HG03135 (cell line): ENCODE measurements at regions not wholly inside any gene's neighbourhood (a gene's known extent, or its start where the extent isn't known, plus 50 kb on each side); places are given as distances from the start of the nearest gene placed in this dataset.
"Not testable (repeated sequence)": the region's sequence is repeated elsewhere in the genome, so short reads cannot be mapped to it uniquely, and the experiment has no call there.

Experiments
- ATAC-seq: cut with Tn5 transposase; IDR thresholded peaks from one replicate; pipeline ENCODE4 v1.9.1; 2021; ENCODE audit warnings: mild to moderate bottlenecking, moderate library complexity; ENCODE audit not compliant: unreplicated experiment

GRCh38 chr7:68980011-68980410 lies 618.3 kb upstream of the AUTS2 start:
- ATAC-seq, result no peak

DNA sequence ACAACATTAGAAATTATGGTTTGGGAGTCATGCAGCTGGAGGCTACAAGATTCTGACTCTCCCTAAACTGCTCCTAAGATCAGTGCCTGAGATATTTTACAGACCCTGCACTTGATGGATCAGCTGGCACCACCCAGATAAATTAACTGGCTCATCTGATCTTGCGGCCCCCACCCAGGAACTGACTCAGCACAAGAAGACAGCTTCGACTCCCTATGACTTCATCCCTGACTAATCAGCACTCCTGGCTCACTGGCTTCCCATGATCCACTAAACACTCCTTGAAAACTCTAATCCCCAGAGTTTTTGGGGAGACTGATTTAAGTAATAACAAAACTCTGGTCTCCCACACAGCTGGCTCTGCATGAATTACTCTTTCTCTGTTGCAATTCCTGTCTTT lies 617.8 kb upstream of the AUTS2 start:
- ATAC-seq, result not testable (repeated sequence)

DNA sequence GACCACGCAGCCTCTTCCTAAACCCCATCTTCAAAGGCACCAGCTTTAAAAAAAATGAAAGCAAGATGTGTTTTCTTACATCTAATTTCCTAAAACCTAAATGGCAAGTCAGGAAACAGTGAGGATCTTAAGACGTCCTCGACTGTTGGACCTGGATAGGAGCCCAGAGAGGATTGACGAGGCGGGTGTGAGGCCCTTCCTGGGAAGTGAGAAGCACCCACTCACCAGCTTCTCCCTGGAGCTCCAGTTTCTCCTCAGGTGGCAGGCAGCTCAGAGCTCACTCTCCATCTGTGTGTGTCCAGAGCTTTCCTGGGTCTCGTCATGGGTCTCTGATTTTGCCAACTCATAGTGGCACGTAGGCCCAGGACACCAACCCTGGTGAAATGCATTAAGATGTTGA lies 614.0 kb upstream of the AUTS2 start:
- no peak for ATAC-seq

- ATAC-seq, result no peak
These were observed 603.4 kb upstream of the AUTS2 start for GRCh38 chr7:68994841-68995240.

GRCh38 chr7:68998136-68998535 lies 600.1 kb upstream of the AUTS2 start:
- no peak for ATAC-seq

DNA sequence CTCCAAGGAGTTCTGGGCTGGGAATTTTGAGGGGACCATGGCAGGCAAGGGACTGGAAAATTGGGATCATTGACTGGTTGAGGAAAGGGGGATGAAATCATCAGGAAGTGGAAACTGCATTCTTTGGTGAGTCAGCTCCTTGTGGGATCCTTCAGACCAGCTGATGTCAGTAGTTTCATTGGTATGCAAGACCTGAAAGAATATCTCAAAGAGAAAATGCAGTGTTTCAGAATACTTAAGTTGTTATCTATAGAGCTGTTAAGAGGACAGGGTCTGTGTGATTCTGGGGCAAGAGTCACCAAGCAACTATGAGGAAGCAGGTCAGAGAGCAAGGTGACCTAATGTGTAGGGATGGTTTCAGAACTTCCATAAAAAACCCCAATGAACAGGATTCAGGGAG lies 595.9 kb upstream of the AUTS2 start:
- ATAC-seq, result no peak

DNA sequence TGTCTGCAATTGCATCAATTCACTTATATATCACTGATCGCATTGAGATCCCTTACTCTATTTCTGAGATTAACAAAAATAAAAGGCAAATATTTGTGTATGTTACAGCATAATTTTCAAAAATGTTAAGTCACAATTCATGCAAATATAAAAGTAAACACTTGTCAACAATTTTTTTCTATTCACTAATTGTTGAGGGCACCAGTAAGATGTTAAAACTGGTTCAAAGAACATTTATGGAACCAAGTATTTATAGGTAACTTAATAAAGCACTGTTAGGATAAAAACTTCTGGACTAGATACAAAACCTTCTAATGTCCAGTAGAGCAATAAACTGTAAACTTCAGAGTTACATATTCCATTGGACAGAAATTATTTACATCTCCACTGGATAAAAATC lies 586.1 kb upstream of the AUTS2 start:
- no peak for ATAC-seq

DNA sequence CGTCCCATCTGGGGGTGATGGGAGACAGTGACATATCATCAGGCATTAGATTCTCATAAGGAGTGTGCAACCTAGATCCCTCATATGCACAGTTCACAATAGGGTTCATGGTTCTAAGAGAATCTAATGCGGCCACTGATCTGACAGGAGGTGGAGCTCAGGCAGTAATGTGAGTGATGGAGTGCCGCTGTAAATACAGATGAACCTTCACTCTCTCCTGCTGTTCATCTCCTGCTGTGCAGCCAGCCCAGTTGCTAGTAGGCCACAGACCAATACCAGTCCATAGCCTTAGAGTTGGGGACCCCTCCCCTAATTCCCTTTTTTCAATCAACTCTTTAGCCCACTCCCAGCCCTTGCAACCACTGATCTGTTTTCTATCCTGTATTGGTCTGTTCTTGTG lies 581.1 kb upstream of the AUTS2 start:
- ATAC-seq, result no peak

- ATAC-seq, result no peak
These were observed 580.1 kb upstream of the AUTS2 start for GRCh38 chr7:69018200-69018599.

- no peak for ATAC-seq
These were observed 578.8 kb upstream of the AUTS2 start for GRCh38 chr7:69019437-69019836.

GRCh38 chr7:69020536-69020935 lies 577.7 kb upstream of the AUTS2 start:
- no peak for ATAC-seq

- no peak for ATAC-seq
These were observed 573.0 kb upstream of the AUTS2 start for GRCh38 chr7:69025249-69025648.

DNA sequence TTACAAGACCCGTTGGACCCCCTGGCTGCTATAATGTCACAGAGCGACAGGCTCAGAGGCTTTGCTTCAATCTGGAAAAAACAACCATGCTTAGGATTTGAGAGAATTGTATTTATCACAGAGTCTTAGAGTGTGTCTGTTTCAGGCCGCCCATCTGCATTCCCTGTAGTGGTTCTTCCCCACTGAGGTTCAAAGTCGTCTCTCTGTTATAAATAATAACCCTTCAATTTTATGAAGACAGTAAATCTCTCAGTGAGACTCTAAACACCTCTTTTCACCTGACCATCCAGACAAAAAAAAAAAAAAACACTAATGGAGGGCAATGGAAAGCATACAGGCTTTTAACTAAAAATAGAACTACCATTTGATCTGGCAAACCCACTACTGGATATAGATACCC lies 565.4 kb upstream of the AUTS2 start:
- ATAC-seq, result no peak

GRCh38 chr7:69035826-69036225 lies 562.4 kb upstream of the AUTS2 start:
- ATAC-seq, result no peak

- no peak for ATAC-seq
These were observed 562.0 kb upstream of the AUTS2 start for GRCh38 chr7:69036301-69036700.

DNA sequence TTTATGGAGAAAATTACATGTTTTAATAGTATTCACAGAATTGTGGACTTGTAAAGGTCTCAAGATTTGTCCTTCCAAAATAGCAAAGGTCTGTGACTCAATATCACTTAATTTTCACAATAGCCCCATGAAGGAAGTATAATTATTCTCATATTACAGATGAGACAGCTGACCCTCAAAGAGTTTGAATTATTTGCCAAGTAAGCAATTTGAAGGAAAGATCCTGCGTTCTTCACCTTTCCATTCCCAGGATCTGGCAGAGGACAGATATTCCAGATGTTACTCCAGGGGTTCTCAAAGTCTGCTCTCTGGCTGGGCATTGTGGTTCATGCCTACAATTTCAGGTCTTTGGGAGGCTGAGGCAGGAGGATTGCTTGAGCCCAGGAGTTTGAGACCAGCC lies 559.4 kb upstream of the AUTS2 start:
- ATAC-seq, result no peak

- no peak for ATAC-seq
These were observed 556.1 kb upstream of the AUTS2 start for GRCh38 chr7:69042138-69042537.

DNA sequence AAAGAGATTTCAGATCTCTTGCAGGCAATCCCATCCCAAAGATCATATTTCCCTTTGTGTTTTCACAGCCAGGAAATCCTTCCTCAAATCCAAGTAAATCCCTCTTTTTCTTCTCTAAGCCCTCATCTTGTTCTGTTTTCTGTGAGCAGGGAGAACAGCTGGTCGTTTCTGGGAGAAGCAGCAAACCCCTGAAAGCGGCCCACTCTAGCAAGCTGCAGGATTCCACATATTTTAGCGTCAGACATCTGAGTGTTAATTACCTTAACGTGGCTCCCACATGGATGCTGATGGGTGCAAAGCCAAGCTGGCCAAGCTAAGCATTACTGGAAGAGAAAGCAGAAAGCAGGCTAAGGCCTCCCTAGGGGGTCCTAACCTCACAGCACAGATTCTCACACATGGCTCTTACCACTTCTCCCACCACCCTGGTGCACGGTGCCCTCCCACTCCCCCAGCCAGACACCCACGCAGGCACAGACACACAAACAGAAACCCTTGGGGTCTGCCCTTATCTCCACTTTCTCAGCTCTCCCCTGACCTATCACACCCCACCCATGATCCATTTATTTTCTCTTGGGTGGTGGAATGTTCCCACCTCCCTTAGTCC lies 551.0 kb upstream of the AUTS2 start:
- ATAC-seq, result no peak

DNA sequence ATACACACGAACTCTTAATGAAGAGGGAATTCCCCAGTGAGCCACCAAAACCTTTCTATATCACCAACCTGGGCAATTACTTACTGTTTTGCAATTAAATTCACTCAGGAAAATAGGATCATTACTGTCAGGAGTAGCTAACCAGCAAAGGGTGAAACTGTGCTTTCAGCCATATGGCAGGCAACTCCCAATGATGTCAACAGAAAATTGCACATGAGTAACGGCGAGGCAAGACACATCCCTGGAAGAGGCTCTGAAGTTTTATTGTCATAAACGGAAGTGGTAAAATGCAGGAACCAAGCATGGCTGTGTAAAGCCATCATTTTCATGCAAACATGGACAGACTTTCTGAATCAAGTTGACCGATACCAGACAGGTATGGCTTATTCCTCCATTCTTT lies 548.9 kb upstream of the AUTS2 start:
- ATAC-seq, result no peak

DNA sequence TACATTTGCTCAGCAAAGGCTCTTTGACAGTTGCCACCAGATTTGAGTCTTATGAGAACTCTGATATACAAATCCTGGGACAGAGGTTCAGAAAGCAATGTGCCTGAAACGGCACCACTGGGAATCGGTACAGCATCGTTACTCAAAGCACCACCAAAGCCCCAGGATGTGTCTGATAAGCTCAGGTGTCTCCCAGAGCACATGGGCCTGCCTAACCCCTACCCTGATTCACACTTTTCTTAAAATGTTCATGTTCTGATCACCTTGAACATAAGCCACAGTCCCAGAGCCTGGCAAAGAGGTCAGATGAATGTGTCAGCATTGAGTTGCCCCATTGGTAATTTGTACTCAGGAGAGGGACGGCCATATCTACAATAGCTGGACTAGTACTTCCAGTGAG lies 545.8 kb upstream of the AUTS2 start:
- ATAC-seq, result no peak

GRCh38 chr7:69060516-69060915 lies 537.8 kb upstream of the AUTS2 start:
- ATAC-seq, result no peak

- no peak for ATAC-seq
These were observed 536.1 kb upstream of the AUTS2 start for GRCh38 chr7:69062020-69062765.

DNA sequence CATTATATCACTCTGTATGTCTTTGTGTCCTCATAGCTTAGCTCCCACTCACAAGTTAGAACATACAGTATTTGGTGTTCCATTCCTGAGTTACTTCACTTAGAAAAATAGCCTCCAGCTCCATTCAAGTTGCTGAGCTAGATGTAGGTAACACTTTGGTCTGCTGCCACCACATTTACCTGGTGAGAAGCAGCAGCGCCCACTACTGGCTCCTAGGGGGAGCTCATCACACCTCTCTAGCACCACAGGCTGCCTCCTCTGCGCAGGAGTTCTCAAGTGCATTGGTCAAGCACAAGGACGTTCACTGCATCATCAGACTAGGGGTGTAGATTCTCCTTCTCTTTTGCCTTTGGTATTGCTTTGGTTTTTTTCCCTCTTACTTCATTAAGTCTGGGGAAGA lies 530.9 kb upstream of the AUTS2 start:
- no peak for ATAC-seq
